NB4 (cell line): ENCODE measurements at regions not wholly inside any gene's neighbourhood (a gene's known extent, or its start where the extent isn't known, plus 50 kb on each side); places are given as distances from the start of the nearest gene placed in this dataset.
"Not testable (repeated sequence)": the region's sequence is repeated elsewhere in the genome, so short reads cannot be mapped to it uniquely, and the experiment has no call there.

Experiments
- DNase-seq: peaks from one replicate; pipeline ENCODE4 v3.0.0; 2010; ENCODE audit warnings: low read depth
- H3K4me3 ChIP-seq: one replicate; pipeline ENCODE4 v1.5.1; 2011; ENCODE audit warnings: mild to moderate bottlenecking, low read depth, low read length, moderate library complexity
- CTCF ChIP-seq: IDR thresholded peaks from one replicate; pipeline ENCODE4 v1.5.1; 2012; ENCODE audit warnings: low read depth, low read length
- MYC ChIP-seq: IDR thresholded peaks from 2 replicates; pipeline ENCODE4 v1.6.1; 2011; ENCODE audit warnings: low read depth, low read length
- POLR2A ChIP-seq: IDR thresholded peaks from 2 replicates; pipeline ENCODE4 v1.6.1; 2011; ENCODE audit warnings: mild to moderate bottlenecking; ENCODE audit not compliant: insufficient read length; ENCODE audit errors: extremely low read depth
- TF ChIP-seq, protein P1 (sequence below): IDR thresholded peaks from 2 replicates; pipeline ENCODE4 v1.6.1; 2011; ENCODE audit warnings: low read depth, low read length

DNA sequence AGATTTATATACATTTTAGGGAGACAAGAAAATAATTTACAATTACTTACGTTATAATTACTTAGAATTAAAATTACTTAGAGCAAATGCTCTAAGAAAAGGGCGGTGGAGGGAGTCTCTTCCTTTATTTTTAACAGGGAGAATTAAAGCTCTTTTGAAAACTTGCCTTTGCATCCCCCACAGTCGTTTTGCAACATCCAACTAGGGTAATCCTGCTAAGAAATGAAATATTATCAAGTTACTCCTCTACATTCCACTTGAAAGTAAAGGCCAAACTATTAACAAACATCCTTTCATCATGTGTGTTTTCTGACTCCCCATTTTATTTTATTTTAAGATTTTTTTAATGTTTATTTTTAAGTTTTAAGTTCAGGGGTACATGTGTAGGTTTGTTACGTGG is 1358.5 kb downstream of the NCAM2 start:
- H3K4me3 ChIP-seq, result no peak overlapping the region
- TF ChIP-seq CTCF, result no peak
- no peak for TF ChIP-seq MYC
- no peak for TF ChIP-seq POLR2A
- TF ChIP-seq, protein P1, sequence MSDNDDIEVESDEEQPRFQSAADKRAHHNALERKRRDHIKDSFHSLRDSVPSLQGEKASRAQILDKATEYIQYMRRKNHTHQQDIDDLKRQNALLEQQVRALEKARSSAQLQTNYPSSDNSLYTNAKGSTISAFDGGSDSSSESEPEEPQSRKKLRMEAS, result no peak
- DNase-seq, result no peak

GRCh38 chr21:22359599-22359998 is 1361.4 kb downstream of the NCAM2 start:
- not testable (repeated sequence) for DNase-seq, H3K4me3 ChIP-seq

- H3K4me3 ChIP-seq, result no peak overlapping the region
- DNase-seq, result no peak
- TF ChIP-seq MYC (no peak), POLR2A (no peak), CTCF (no peak)
- TF ChIP-seq, protein P1, result no peak
Measured at GRCh38 chr21:22363504-22363903, 1365.3 kb downstream of the NCAM2 start.

- TF ChIP-seq, protein P1, result no peak
- TF ChIP-seq POLR2A, result no peak
- TF ChIP-seq MYC, result no peak
- TF ChIP-seq CTCF, result no peak
- DNase-seq, result no peak
- no peak overlapping the region for H3K4me3 ChIP-seq
Measured at GRCh38 chr21:22364163-22364562, 1366.0 kb downstream of the NCAM2 start.

DNA sequence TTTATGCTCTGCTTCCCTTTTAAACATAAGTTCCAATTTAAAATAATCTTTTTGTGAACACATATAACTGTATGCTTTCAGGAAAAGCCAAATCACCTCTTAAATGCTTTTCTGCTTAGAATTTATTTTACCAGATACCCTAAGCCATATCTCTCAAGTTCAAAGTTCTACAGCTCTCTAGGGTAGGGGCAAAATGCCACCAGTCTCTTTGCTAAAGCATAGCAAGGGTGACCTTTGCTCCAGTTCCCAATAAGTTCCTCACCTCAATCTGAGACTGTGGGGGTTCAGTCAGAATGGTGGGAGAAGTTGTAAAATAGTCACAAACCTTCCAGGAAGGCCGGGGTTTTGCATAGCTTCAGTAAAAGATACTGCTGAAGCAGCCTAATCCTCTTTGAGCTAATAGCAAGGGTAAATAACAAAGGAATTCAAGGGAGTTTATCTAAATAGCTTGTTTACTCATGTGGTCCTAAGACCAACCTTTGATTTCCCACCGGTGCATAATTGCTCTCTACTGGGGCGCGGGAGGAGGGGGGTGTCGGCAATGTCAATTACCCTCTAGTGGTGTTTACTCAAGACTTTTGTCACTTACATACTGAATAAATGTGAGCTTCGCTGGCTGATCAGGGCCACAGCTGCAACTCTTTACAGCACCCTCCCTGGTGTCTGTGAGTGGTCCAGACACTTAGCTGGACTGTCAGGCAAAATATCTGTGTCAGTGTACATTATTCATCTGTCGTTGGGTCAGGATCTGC is 1376.2 kb downstream of the NCAM2 start:
- no peak overlapping the region for H3K4me3 ChIP-seq
- DNase-seq, result no peak
- TF ChIP-seq POLR2A (no peak), CTCF (no peak), MYC (no peak)
- TF ChIP-seq, protein P1, result no peak

- H3K4me3 ChIP-seq, DNase-seq: not testable (repeated sequence)
Measured at GRCh38 chr21:22377795-22378194, 1379.6 kb downstream of the NCAM2 start.

- no peak for DNase-seq
- TF ChIP-seq, protein P1, result no peak
- TF ChIP-seq POLR2A, result no peak
- H3K4me3 ChIP-seq, result no peak overlapping the region
Measured at GRCh38 chr21:22393324-22393723, 1395.1 kb downstream of the NCAM2 start.
